ENCODE measurements at regions not wholly inside any gene's neighbourhood (a gene's known extent, or its start where the extent isn't known, plus 50 kb on each side); places are given as distances from the start of the nearest gene placed in this dataset.

DNA sequence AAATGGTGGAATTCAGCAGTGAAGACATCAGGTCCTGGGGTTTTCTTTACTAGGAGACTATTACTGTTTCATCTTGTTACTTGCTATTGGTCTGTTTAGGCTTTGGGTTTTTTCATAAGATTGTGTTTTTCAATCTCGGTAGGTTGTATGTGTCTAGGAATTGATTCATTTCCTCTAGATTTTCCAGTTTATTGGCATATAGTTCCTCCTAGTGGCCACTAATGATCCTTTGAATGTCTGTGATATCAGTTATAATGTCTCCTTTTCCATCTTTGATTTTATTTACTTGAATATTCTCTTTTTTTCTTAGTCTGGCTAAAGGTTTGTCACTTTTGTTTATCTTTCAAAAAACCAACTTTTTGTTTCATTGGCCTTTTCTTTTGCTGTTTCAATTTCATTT, 233.0 kb downstream of the RWDD3 start:
- TF ChIP-seq RAD21 (IDR thresholded peaks at IDR 0.05; ENCODE audit: low read length) (peak; percentile 19; the same call in 1 of the 2 replicates), FOSL2 (IDR thresholded peaks at IDR 0.05; ENCODE audit: borderline replicate concordance, low read depth) (no peak), MXI1 (IDR thresholded peaks at IDR 0.05; ENCODE audit: low read depth, low read length) (no peak), TAF1 (IDR thresholded peaks at IDR 0.05; ENCODE audit: borderline replicate concordance, low read depth, low read length) (no peak), FOXJ3 (CRISPR knock-in tag; IDR thresholded peaks at IDR 0.05) (no peak), ELF1 (IDR thresholded peaks at IDR 0.05) (no peak), NFIC (IDR thresholded peaks at IDR 0.05; ENCODE audit: borderline replicate concordance) (no peak)
- TF ChIP-seq, protein P1, sequence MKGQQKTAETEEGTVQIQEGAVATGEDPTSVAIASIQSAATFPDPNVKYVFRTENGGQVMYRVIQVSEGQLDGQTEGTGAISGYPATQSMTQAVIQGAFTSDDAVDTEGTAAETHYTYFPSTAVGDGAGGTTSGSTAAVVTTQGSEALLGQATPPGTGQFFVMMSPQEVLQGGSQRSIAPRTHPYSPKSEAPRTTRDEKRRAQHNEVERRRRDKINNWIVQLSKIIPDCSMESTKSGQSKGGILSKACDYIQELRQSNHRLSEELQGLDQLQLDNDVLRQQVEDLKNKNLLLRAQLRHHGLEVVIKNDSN (IDR thresholded peaks at IDR 0.05; ENCODE audit: borderline replicate concordance, low read depth): no peak
- TF ChIP-seq, protein P2, sequence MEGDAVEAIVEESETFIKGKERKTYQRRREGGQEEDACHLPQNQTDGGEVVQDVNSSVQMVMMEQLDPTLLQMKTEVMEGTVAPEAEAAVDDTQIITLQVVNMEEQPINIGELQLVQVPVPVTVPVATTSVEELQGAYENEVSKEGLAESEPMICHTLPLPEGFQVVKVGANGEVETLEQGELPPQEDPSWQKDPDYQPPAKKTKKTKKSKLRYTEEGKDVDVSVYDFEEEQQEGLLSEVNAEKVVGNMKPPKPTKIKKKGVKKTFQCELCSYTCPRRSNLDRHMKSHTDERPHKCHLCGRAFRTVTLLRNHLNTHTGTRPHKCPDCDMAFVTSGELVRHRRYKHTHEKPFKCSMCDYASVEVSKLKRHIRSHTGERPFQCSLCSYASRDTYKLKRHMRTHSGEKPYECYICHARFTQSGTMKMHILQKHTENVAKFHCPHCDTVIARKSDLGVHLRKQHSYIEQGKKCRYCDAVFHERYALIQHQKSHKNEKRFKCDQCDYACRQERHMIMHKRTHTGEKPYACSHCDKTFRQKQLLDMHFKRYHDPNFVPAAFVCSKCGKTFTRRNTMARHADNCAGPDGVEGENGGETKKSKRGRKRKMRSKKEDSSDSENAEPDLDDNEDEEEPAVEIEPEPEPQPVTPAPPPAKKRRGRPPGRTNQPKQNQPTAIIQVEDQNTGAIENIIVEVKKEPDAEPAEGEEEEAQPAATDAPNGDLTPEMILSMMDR (IDR thresholded peaks at IDR 0.05): peak; percentile 14; the same call in 1 of the 2 replicates
- TF ChIP-seq, protein P3, sequence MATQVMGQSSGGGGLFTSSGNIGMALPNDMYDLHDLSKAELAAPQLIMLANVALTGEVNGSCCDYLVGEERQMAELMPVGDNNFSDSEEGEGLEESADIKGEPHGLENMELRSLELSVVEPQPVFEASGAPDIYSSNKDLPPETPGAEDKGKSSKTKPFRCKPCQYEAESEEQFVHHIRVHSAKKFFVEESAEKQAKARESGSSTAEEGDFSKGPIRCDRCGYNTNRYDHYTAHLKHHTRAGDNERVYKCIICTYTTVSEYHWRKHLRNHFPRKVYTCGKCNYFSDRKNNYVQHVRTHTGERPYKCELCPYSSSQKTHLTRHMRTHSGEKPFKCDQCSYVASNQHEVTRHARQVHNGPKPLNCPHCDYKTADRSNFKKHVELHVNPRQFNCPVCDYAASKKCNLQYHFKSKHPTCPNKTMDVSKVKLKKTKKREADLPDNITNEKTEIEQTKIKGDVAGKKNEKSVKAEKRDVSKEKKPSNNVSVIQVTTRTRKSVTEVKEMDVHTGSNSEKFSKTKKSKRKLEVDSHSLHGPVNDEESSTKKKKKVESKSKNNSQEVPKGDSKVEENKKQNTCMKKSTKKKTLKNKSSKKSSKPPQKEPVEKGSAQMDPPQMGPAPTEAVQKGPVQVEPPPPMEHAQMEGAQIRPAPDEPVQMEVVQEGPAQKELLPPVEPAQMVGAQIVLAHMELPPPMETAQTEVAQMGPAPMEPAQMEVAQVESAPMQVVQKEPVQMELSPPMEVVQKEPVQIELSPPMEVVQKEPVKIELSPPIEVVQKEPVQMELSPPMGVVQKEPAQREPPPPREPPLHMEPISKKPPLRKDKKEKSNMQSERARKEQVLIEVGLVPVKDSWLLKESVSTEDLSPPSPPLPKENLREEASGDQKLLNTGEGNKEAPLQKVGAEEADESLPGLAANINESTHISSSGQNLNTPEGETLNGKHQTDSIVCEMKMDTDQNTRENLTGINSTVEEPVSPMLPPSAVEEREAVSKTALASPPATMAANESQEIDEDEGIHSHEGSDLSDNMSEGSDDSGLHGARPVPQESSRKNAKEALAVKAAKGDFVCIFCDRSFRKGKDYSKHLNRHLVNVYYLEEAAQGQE (IDR thresholded peaks at IDR 0.05; ENCODE audit: low read depth, low read length): no peak
- TF ChIP-seq, protein P4, sequence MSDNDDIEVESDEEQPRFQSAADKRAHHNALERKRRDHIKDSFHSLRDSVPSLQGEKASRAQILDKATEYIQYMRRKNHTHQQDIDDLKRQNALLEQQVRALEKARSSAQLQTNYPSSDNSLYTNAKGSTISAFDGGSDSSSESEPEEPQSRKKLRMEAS (IDR thresholded peaks at IDR 0.05; ENCODE audit: low read depth): no peak
- TF ChIP-seq, protein P5, sequence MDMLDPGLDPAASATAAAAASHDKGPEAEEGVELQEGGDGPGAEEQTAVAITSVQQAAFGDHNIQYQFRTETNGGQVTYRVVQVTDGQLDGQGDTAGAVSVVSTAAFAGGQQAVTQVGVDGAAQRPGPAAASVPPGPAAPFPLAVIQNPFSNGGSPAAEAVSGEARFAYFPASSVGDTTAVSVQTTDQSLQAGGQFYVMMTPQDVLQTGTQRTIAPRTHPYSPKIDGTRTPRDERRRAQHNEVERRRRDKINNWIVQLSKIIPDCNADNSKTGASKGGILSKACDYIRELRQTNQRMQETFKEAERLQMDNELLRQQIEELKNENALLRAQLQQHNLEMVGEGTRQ (IDR thresholded peaks at IDR 0.05; ENCODE audit: borderline replicate concordance, low read depth, low read length): no peak

Measured in SK-N-SH (cell line).